Neutrophil (primary cell): ENCODE measurements at regions not wholly inside any gene's neighbourhood (a gene's known extent, or its start where the extent isn't known, plus 50 kb on each side); places are given as distances from the start of the nearest gene placed in this dataset.

Experiments
- H3K27ac ChIP-seq: fragments of 200-600 bp; sonication (generic); 2 replicates; pipeline ENCODE4 v1.5.1; 2016; ENCODE audit warnings: mild to moderate bottlenecking, moderate library complexity
- H3K27me3 ChIP-seq: fragments of 200-600 bp; sonication (generic); 2 replicates; pipeline ENCODE4 v1.6.0; 2016; ENCODE audit warnings: mild to moderate bottlenecking
- H3K36me3 ChIP-seq: fragments of 200-600 bp; sonication (generic); 2 replicates; pipeline ENCODE4 v1.5.1; 2017
- H3K4me1 ChIP-seq, 2 experiments: fragments of 200-600 bp in 1 of 2; sonication (generic) in 1 of 2; 1 replicate in 1 of 2; 2 replicates in 1 of 2; pipeline versions ENCODE4 v1.5.1 to v1.6.1; 2013 to 2016; ENCODE audit warnings: low read depth in 1 of 2, low read length in 1 of 2, mild to moderate bottlenecking in 1 of 2, moderate library complexity in 1 of 2; ENCODE audit not compliant: control insufficient read depth in 1 of 2, insufficient read depth in 1 of 2
- H3K4me3 ChIP-seq, 2 experiments: fragments of 200-600 bp in 1 of 2; sonication (generic) in 1 of 2; 1 replicate in 1 of 2; 2 replicates in 1 of 2; pipeline ENCODE4 v1.5.1; 2013 to 2016; ENCODE audit warnings: low read depth in 1 of 2, low read length in 1 of 2, mild to moderate bottlenecking in 1 of 2, moderate library complexity in 1 of 2
- H3K9me3 ChIP-seq: fragments of 200-600 bp; sonication (generic); 2 replicates; pipeline ENCODE4 v1.5.1; 2016
- TF ChIP-seq, protein P1 (sequence below): fragments of 200-600 bp; sonication (generic); IDR thresholded peaks from 2 replicates; pipeline ENCODE4 v1.5.1; 2016; ENCODE audit warnings: antibody characterized with exemption

DNA sequence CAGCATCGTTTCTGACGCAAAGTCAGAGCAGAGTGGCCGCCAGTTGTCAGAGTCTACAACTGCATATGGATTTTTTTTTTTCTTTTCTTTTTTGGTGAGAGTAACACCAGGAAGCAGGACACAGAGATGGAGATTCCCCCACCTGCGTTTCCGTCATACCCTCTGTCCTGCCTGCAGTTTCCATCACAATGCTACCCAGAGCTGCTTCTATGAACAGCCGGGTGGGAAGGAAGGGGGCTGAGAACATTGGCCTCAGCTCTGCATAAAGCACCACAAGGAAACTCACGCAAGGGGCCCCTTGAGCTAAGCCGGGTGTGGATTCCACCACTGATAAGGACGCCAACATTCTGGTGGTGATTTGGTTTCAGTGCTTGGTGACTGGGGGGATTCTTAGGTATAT, 183.5 kb upstream of the AFDN start:
- Histone ChIP-seq H3K4me1 (no peaks in the 10 kb centered on the region), H3K27ac (no peak overlapping the region), H3K9me3 (no peaks in the 10 kb centered on the region), H3K4me3 (no peak overlapping the region), H3K36me3 (no peaks in the 10 kb centered on the region), H3K27me3 (peaks cover 4% of the 10 kb centered on the region)
- TF ChIP-seq, protein P1, sequence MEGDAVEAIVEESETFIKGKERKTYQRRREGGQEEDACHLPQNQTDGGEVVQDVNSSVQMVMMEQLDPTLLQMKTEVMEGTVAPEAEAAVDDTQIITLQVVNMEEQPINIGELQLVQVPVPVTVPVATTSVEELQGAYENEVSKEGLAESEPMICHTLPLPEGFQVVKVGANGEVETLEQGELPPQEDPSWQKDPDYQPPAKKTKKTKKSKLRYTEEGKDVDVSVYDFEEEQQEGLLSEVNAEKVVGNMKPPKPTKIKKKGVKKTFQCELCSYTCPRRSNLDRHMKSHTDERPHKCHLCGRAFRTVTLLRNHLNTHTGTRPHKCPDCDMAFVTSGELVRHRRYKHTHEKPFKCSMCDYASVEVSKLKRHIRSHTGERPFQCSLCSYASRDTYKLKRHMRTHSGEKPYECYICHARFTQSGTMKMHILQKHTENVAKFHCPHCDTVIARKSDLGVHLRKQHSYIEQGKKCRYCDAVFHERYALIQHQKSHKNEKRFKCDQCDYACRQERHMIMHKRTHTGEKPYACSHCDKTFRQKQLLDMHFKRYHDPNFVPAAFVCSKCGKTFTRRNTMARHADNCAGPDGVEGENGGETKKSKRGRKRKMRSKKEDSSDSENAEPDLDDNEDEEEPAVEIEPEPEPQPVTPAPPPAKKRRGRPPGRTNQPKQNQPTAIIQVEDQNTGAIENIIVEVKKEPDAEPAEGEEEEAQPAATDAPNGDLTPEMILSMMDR: no peak

DNA sequence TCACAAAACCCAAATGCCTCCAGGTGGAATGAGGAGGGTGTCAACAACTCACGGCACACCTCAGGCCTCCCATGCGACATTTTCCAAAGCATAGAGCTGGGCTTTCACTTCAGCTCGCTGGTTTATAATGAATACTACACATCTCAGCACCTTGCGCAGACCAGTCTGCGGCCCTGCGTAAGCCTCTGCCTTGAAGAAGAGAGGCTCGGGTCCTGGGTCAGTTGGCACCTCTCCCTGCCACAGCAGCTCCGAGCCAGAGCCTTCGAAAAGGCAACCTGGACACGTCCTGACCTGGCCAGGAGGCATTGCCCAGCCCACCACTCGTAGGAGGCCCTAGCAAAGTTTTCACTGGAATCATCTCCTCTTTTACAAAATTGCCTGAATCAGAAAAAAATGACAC, 183.0 kb upstream of the AFDN start:
- Histone ChIP-seq H3K4me3 (no peak overlapping the region), H3K4me1 (no peaks in the 10 kb centered on the region), H3K27me3 (peaks cover 4% of the 10 kb centered on the region), H3K9me3 (no peaks in the 10 kb centered on the region), H3K36me3 (no peaks in the 10 kb centered on the region), H3K27ac (no peak overlapping the region)
- TF ChIP-seq, protein P1: no peak

- peaks cover 4% of the 10 kb centered on the region for H3K27me3 ChIP-seq
- H3K4me3 ChIP-seq: no peak overlapping the region
- H3K9me3 ChIP-seq: no peaks in the 10 kb centered on the region
- H3K36me3 ChIP-seq: no peaks in the 10 kb centered on the region
- H3K27ac ChIP-seq: no peak overlapping the region
- TF ChIP-seq, protein P1: no peak
- H3K4me1 ChIP-seq: no peaks in the 10 kb centered on the region
Measured at GRCh38 chr6:167644412-167645132, 182.1 kb upstream of the AFDN start.

DNA sequence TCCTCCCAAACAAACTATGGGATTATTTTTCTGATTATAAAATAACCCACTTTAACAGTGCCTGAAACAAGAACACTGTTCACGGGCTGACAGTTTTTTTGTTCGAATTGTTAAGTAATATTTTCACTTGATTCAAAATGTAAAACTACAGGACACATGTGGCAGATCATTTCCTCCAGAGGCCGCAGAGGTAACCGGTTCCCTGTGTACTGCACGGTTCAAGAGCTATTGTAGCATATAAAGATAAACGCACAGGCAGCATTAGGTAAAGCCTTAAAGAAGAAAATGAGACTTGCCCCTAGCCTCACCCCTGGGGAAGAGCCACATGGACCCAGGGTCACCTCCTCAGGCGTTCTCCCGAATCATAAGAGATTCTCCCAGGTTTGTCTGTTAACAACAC, 181.3 kb upstream of the AFDN start:
- H3K36me3 ChIP-seq: no peaks in the 10 kb centered on the region
- no peak overlapping the region for H3K27ac ChIP-seq
- H3K4me3 ChIP-seq: no peak overlapping the region
- H3K9me3 ChIP-seq: no peaks in the 10 kb centered on the region
- no peaks in the 10 kb centered on the region for H3K4me1 ChIP-seq
- TF ChIP-seq, protein P1: no peak
- H3K27me3 ChIP-seq: peaks cover 4% of the 10 kb centered on the region

DNA sequence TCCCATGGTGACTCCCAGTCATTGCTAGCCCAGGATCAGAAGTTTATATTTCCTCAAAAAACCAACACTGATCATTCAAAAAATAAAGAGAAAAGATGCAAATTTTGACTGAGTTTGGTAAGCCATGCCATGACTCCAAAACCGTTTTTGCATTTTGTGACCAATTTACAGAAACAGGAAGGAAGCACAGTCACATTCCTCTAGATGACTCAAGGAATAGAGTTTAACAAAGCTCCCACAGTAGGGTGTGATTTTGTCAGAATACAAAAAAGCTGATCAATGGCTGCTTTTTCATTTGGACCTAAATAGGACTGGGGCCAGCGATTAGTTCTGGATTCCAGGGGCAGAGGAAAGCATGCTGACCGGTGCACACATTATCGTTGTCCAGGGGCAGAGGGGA, 179.4 kb upstream of the AFDN start:
- TF ChIP-seq, protein P1: no peak
- peaks cover 6% of the 10 kb centered on the region for H3K27me3 ChIP-seq

More for the DNA sequence above, 179.4 kb upstream of the AFDN start:
- H3K4me3 ChIP-seq: no peak overlapping the region
- no peaks in the 10 kb centered on the region for H3K9me3 ChIP-seq
- no peaks in the 10 kb centered on the region for H3K36me3 ChIP-seq
- no peak overlapping the region for H3K27ac ChIP-seq
- H3K4me1 ChIP-seq: no peaks in the 10 kb centered on the region
